Activated gamma-delta T cell treated with Interleukin-2 at 50 U/mL for 16 hours (primary cell): ENCODE measurements at regions not wholly inside any gene's neighbourhood (a gene's known extent, or its start where the extent isn't known, plus 50 kb on each side); places are given as distances from the start of the nearest gene placed in this dataset.
A peak's percentile ranks its signal among the peaks of the same experiment; 100 is the strongest.

Experiments used
- DNase-seq: peaks from one replicate; pipeline ENCODE4 v3.0.0-alpha.2; 2020

DNA sequence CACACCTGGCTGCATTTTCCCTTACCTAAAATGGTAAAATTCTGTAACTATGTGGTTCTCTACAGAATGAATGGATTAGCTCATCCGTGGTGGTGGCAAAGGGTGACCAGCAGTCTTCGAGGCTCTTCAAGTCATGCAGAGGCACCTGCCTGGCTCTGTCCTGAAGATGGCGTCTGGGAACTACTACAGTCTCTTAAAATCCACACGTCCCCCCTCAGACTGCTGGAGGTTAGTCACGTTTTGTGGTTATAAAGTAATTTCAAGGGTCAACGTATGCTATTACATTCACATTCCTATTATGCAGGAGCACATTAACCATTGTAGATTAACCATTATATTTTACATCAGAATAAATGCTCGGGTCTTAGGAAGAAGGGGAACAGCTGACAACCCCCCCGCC lies 616.7 kb downstream of the GALR1 start:
- no peak for DNase-seq

DNA sequence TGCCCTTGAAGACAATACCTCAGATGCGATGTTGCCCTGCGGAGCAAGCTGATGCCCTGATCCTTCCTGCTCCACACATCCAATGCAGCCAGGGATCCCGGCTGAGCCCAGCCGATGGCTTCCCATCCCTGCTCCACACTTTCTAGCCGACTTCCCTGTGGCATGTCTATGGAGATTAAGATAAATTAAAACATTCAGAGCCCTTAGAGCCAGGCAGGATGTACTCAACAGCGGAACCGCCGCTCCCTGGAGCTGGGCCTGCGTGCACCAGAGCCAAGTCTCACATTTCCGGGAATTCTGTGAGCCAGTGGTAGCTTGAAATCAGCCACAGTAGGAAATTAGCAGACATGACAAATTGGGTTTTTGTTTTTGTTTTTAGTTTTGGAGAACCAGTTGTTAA lies 620.6 kb downstream of the GALR1 start:
- no peak for DNase-seq

- no peak for DNase-seq
Measured at GRCh38 chr18:77870894-77871293, 621.2 kb downstream of the GALR1 start.

GRCh38 chr18:77872166-77872565 lies 622.5 kb downstream of the GALR1 start:
- DNase-seq: no peak

GRCh38 chr18:77876319-77876865 lies 626.7 kb downstream of the GALR1 start:
- DNase-seq: no peak

GRCh38 chr18:77879829-77880228 lies 630.2 kb downstream of the GALR1 start:
- no peak for DNase-seq

GRCh38 chr18:77884454-77884853 lies 634.8 kb downstream of the GALR1 start:
- no peak for DNase-seq

- no peak for DNase-seq
Measured at GRCh38 chr18:77894060-77894459, 644.4 kb downstream of the GALR1 start.

DNA sequence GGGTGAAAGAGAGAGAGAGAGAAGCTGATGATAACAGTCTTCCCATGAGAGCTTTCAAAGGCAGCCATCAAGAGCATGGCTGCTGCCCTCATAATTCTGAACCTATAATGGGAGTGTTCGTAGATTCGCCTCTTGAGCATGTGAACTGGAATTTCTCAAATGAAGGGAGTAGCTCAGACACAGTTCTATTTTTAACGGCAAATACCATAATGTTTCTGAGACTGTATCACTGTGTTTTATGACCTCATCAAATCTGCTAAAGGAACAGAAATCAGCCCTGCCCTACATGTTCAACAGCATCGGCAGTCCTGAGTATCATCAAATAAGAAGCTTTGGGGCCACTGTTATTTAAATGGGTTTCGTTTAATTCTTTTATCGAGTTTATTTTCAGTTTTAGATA lies 645.6 kb downstream of the GALR1 start:
- no peak for DNase-seq

DNA sequence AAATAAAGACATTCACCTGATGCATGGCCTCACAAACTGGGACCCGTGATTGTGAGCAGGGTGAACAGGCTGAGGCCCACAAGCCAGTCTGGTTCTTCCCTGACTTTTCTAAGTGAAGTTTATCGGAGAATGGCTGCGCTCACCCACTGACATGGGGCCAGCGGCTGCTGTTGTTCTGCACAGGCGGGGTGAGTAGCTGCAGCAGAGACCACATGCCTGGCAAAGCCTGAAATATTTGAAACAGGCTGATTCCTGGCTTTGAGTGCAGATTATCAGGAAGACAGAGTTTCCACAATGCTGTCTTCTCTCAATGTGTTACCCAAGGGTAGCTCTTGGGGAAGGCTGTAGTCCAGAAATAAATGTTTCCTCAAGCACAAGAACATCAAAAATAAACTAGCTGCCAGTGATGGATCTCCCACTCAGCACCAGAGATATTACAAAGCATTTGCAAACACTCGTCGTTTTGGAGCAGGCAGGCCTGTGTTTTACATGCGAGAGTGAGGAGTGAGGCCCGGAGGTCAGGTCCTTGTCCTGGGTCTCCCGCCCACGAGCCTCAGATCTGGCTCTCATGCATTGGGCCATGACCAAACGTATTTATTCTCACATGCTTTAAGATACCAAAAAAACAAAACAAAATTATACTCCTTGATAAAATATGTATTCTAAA lies 647.1 kb downstream of the GALR1 start:
- DNase-seq: no peak

DNA sequence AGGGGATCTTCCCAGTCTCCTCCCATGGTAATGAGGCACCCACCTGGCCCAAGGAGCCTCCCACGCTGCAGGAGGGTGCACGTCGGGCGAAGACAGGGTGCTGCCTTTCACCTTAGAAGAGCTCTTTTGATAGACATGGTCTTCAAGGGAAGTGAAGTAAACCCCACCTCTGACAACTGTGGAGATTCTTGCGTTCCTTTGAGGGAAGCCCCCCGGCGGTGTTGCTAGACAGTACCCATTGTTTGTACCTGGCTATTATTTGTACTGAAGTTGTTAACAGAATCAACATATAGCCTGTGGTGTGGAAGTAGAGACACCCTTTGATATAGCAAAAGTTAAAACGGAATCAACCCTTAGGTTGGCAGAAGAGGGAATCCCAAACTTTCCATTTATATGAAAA lies 648.0 kb downstream of the GALR1 start:
- DNase-seq: no peak

DNA sequence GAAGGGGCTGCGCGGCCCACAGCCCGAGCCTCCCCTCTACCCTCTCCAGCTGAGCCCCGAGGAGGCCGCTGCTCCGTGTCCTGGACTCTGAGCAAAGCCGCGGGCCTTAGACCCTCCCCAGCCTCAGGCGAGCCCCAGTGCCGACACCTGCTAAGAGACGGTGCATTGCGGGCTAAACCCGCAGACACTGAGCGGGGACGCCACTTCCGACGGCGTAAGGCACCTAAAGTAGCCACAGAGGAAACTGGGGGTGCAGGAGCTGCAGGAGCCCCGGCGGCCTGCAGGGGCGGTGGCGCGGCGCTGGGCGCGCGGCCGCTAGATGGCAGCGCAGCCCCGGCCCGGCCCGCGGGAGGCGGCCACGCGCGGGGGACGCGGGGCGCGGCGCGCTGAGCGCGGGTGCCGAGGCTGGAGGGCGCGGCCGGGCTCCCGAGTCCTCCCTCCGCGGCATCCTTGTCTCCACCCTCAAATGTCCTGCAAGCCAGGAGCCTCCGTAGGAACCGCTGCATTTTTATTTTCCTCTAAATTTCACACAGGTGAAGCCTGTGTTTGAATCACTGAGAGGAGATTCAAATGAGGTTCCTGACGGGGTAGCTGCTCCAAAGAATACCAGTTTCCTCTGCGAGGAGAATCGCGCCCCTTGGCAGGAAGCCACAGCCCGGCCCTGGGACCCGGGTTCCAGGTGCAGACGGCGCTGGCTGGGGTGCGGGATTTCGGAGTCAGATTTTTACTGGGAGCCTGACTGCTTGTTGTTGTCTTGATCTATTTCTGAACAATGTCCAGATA lies 650.5 kb downstream of the GALR1 start:
- DNase-seq: peak; percentile 42

GRCh38 chr18:77905011-77905410 lies 655.4 kb downstream of the GALR1 start:
- DNase-seq: no peak

DNA sequence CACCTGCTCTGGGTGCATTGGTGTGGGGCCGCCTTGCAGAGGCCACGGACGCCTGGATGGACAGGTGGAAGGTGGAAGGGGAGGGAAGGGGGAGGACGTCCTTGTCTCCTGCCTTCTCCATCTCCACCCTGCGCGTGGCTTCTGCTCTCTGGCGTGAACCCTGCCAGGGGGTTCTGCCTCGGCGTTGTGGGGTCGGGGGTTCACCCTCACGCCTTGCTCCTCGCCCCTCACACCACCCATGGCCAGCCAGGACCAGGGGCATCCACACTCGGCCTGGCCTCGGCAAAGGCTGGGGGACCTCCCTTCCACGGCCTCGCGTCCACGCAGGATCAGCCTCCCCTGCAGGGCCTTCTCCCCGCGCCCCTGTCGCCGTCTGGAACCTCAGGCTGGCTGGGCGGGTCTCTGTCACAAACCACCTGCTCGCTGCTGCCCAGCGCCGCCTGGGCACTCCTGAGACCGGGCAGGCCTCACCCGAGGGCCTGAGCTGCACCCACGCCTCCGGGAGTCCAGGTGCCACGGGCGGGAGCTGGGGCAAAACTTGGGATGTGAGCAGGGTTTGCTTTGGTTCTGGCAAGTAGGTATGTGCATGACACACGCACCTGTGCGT lies 655.9 kb downstream of the GALR1 start:
- no peak for DNase-seq

DNA sequence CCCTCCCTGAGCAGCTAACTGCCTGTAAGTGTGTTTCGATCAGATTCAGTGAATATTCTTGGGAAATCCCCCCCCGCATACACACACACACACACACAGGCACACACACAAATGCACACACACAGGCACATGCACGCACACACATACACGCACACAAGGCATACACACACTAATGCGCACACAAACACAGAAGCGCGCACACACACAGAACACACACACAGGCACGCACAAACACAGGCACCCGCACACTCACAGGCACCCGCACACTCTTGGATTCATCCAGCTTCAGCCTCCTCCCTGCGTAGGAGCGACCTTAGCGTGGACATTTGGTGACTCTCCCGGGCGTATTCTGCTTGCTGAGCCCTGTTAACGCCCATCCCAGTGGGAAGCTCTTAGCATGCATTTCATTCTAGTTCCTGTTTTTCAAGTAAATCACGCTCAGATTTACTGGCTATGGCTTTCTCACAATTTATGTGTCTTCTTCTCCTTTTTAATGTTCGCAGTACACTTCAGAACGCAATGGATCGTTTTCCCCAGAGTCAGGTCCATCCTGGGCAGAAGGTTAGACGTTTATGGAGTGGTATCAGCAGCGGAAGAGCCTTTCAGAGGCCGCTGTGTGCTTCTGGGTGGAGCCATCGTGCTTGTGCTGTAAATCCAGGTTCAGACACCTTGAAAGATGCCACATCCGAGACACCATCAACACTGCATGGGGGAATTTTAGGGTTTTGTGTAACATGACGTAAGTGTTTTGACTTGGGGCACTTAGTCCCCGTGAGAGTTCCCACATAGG lies 656.6 kb downstream of the GALR1 start:
- no peak for DNase-seq

DNA sequence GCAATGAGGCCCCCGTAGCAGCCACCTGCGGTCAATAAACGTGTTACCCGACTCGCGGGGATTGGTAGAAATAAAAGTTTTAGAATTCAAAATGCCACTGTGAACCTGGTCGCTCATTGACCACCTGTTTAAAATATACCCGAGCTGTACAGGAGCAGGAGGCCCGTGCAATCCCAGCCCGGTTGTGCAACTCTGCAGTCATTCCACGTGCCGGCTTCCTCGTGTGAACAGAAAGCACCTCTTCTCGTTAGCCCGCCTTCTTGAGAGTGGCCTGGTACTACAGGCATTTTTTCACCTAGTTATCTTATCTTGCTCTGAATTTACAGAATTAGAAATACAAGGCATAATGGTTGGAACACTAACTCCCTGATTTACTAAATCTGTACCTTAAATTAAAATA lies 660.7 kb downstream of the GALR1 start:
- DNase-seq: no peak

DNA sequence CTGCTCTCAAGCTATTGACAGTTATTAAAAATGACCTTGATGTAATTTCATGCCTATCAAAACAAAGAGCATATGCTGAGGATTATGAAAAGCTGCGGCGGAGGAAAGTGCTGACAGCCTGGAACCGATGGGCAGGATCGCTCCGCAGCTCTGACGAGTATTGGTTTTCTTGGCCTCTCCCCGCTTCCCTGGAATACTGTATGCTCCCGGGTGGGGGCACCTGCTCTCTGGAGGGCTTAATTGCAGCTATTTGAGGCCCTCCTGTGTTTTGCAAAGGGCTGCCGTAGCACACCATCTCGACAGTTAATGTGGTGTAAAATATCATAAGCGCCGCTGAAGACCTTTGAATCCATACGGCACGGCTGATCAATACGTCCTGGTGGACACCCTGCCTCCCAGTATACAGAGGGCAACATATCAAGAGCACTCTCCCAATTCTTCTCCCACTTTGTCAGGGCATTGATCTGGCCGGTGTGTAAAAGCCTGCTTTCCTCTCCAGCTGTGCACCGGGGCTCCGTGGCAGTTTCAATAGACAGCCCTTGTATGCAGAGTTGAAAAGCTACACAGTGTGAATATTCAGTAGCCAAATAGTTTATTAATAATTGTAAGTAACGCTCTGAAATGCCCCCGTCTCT lies 662.4 kb downstream of the GALR1 start:
- DNase-seq: no peak

GRCh38 chr18:77918730-77919129 lies 669.1 kb downstream of the GALR1 start:
- no peak for DNase-seq

- no peak for DNase-seq
Measured at GRCh38 chr18:77919923-77920322, 670.3 kb downstream of the GALR1 start.

DNA sequence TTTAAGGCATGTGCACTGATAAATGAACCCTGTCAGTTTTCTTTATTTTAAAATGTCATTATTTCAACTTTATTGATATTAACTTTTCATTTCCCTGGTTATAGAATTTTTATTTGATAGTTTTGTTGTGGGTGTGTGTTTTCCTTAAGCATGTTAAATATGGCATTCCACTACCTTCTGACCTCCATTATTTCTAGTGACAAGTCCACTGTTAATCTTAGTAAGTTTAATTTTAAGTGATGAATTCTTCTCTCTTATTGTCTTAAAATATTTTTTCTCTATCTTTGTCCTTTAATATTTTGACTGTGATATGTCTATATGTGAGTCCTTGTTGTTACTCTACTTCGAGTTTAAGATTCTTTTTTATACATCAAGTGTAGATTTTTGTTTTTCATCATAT lies 685.7 kb downstream of the GALR1 start:
- no peak for DNase-seq

GRCh38 chr18:77940566-77940965 lies 690.9 kb downstream of the GALR1 start:
- DNase-seq: no peak

DNA sequence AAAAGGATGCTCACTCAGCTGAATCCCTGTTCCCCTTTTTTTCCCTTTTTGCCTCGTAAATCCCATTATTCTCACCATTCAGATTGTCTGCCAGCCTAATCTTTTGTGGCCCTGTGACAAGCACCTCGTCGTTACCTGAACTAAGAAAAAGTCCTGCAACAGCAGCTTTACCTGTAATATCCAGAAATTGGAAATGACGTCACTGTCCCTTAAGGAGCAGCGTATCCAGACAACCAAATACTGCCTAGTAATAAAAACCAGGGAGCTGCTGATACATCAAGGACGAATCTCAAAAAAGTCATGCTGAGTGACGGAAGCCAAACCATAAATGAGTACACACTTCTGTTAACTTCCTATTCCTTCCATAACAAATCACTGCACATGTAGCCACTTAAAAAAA lies 694.9 kb downstream of the GALR1 start:
- DNase-seq: no peak

DNA sequence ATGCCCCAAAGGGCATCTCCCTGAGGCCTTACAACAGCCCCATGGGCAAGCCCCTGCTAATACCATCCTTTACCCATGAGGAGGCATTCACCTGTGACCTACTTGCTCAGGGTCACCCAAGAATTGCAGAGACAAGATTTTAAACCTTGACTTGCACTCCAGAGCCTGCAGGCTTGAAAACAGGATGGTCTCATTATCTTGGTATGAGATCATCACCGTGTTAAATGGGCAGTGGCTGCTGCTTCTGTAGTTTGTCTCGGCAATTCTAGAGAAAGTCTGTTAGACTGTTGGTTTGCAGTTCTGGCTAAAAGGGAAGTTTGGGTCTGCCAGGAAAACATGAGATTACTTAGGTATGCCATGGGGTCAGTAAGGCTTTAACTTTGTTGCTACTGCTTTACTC lies 698.9 kb downstream of the GALR1 start:
- DNase-seq: no peak
